OCI-LY7 (cell line): ENCODE measurements at regions not wholly inside any gene's neighbourhood (a gene's known extent, or its start where the extent isn't known, plus 50 kb on each side); places are given as distances from the start of the nearest gene placed in this dataset.

Source experiments
- BruUV-seq: library from RNA; stranded (reverse); fragments of 400-500 nt; replicated peaks from 2 replicates; lab custom pipeline; 2021; lab: Mats Ljungman, UMichigan
- CTCF ChIA-PET: fragments of 300-600 bp; sonication (Branson Sonifier 250); formaldehyde crosslinking; loops from one replicate; lab custom pipeline; 2022; ENCODE audit warnings: antibody characterized with exemption; ENCODE audit not compliant: unreplicated experiment; lab: Charles Lee
- POLR2A ChIA-PET: fragments of 300-600 bp; sonication (Branson Sonifier 250); formaldehyde crosslinking; loops from one replicate; lab custom pipeline; 2022; ENCODE audit warnings: antibody characterized with exemption; lab: Charles Lee
- DNase-seq: peaks from one replicate; pipeline ENCODE4 v3.0.0-alpha.2; 2015; ENCODE audit warnings: low spot score
- H2AFZ ChIP-seq: fragments of 200-600 bp; sonication (generic), shearing (Covaris generic); 2 replicates; pipeline ENCODE4 v1.6.1; 2014; ENCODE audit warnings: mild to moderate bottlenecking, antibody characterized with exemption, low read length, moderate library complexity
- H3K27ac ChIP-seq: fragments of 200-600 bp; sonication (generic); 2 replicates; pipeline ENCODE4 v1.5.1; 2014; ENCODE audit warnings: mixed run types, low read depth, mild to moderate bottlenecking, moderate library complexity, low read length, inconsistent platforms; ENCODE audit not compliant: poor library complexity, severe bottlenecking
- H3K36me3 ChIP-seq: fragments of 200-600 bp; sonication (generic); 2 replicates; pipeline ENCODE4 v1.6.1; 2014; ENCODE audit warnings: mild to moderate bottlenecking, antibody characterized with exemption, low read length, moderate library complexity, mixed read lengths; ENCODE audit not compliant: insufficient read depth
- H3K4me1 ChIP-seq: fragments of 200-600 bp; sonication (generic); 2 replicates; pipeline ENCODE4 v1.5.1; 2014; ENCODE audit warnings: mild to moderate bottlenecking, low read length; ENCODE audit not compliant: insufficient read depth, poor library complexity, severe bottlenecking
- H3K4me2 ChIP-seq: fragments of 200-600 bp; sonication (generic); 2 replicates; pipeline ENCODE4 v1.6.1; 2014; ENCODE audit warnings: mild to moderate bottlenecking, low read length
- H3K4me3 ChIP-seq: fragments of 200-600 bp; sonication (generic); 2 replicates; pipeline ENCODE4 v1.5.1; 2014; ENCODE audit warnings: mild to moderate bottlenecking, low read depth, low read length; ENCODE audit not compliant: poor library complexity, severe bottlenecking
- H3K79me2 ChIP-seq: fragments of 200-600 bp; sonication (generic); 2 replicates; pipeline ENCODE4 v1.6.1; 2016; ENCODE audit warnings: low read depth, mild to moderate bottlenecking, low read length, moderate library complexity, mixed read lengths; ENCODE audit not compliant: insufficient read depth
- H3K9me2 ChIP-seq: fragments of 200-600 bp; sonication (generic); 2 replicates; pipeline ENCODE4 v1.6.1; 2016; ENCODE audit warnings: mild to moderate bottlenecking, low read length, mixed read lengths; ENCODE audit not compliant: insufficient read depth
- H3K9me3 ChIP-seq: fragments of 200-600 bp; sonication (generic); 2 replicates; pipeline ENCODE4 v1.6.1; 2014; ENCODE audit warnings: mild to moderate bottlenecking, mixed run types, low read length, mixed read lengths
- H4K20me1 ChIP-seq: fragments of 200-600 bp; sonication (generic); 2 replicates; pipeline ENCODE4 v1.6.1; 2014; ENCODE audit warnings: mild to moderate bottlenecking, antibody characterized with exemption, low read length, moderate library complexity, mixed read lengths; ENCODE audit not compliant: insufficient read depth
- CTCF ChIP-seq: fragments of 200-600 bp; sonication (generic); conservative IDR thresholded peaks from 2 replicates; pipeline ENCODE4 v1.5.1; 2014; ENCODE audit warnings: mild to moderate bottlenecking, antibody characterized with exemption, low read length, moderate library complexity, mixed read lengths
- EZH2phosphoT487 ChIP-seq: fragments of 200-600 bp; sonication (generic); IDR thresholded peaks from 2 replicates; pipeline ENCODE4 v1.6.1; 2018; ENCODE audit warnings: low read depth, borderline replicate concordance, mild to moderate bottlenecking, mixed run types, antibody characterized with exemption, low read length, moderate library complexity, mixed read lengths
- intact Hi-C: fragments of 100-400 bp; cut with micrococcal nuclease; formaldehyde crosslinking; loops from one replicate; pipeline ENCODE4 v1.10.0; 2022; ENCODE audit not compliant: unreplicated experiment

DNA sequence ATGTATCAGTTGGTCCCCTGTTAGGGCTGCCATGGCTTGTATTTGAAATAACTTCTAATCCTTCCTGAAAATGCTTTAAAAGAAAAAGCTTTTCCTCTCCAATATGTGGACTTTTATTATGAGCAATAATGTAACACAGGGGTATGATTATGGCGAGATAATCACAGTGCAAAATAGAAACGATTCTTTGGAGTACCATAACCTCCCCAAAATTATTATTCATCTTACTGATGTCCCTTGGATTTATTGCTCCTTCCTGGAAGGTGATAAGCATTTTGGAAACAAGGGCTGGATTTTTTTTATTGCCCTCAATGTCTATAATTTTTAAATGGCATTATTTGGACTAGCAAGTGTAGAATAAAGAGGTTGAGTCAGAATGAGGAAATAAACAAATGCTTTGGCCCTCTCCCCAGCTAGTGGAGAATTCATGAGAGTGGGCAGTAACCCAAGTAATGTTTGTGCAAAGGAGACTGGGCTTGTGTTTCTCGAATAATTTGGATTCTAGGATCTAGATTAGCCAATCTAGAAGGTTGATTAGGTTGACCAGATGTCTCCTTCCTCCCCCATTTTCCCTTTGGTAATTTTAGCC, 403.9 kb upstream of the CELF2 start:
- ChIA-PET POLR2A (no interaction called here), CTCF (no interaction called here)
- Histone ChIP-seq H2AFZ (no peak overlapping the region), H3K9me3 (no peaks in the 10 kb centered on the region), H3K36me3 (no peaks in the 10 kb centered on the region), H3K4me3 (no peak overlapping the region), H3K79me2 (no peaks in the 10 kb centered on the region), H3K27ac (no peak overlapping the region), H3K9me2 (no peaks in the 10 kb centered on the region), H4K20me1 (no peaks in the 10 kb centered on the region), H3K4me1 (no peaks in the 10 kb centered on the region), H3K4me2 (no peak overlapping the region)
- DNase-seq = no peak
- intact Hi-C loops = no loop called here
- TF ChIP-seq EZH2phosphoT487 = no peak
- TF ChIP-seq CTCF = no peak
- BruUV-seq = no TSS peak

GRCh38 chr10:10617686-10618085, 400.0 kb upstream of the CELF2 start:
- TF ChIP-seq EZH2phosphoT487 (no peak), CTCF (no peak)
- no peak overlapping the region for H3K27ac ChIP-seq
- BruUV-seq = no TSS peak
- no peaks in the 10 kb centered on the region for H4K20me1 ChIP-seq
- no peak overlapping the region for H3K4me3 ChIP-seq
- no peaks in the 10 kb centered on the region for H3K9me3 ChIP-seq
- no peak overlapping the region for H3K4me2 ChIP-seq
- no peaks in the 10 kb centered on the region for H3K36me3 ChIP-seq
- ChIA-PET POLR2A (interaction anchor here (1.2 kb wide), 1 partner anchor 12 kb away, joined by 3 read pairs; no protein-coding TSS in a partner anchor), CTCF (no interaction called here)
- no peak for DNase-seq
- H3K9me2 ChIP-seq = no peaks in the 10 kb centered on the region
- no peak overlapping the region for H2AFZ ChIP-seq
- intact Hi-C loops = no loop called here
- H3K79me2 ChIP-seq = no peaks in the 10 kb centered on the region
- no peaks in the 10 kb centered on the region for H3K4me1 ChIP-seq

DNA sequence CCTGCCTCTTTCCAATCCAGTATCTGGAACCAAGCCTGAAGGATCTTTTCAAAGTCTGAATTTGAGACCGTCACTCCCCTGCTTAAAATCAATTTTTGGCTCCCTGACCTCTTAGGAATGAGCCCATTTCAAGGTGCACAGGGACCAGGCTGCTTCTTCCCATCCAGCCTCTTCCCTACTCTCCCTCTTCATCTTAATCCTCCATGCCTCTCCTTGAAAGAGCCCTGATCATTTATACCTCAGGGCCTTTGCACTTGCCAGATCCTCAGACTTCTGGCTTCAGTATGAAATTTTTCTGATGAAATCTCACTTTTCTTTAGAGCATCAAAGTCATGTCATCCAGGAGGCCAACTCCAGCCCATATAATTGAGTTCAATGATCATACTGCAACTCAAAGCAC, 399.5 kb upstream of the CELF2 start:
- no peak for DNase-seq
- no peak for TF ChIP-seq CTCF
- no peak for TF ChIP-seq EZH2phosphoT487
- CTCF ChIA-PET = no interaction called here
- H3K79me2 ChIP-seq = no peaks in the 10 kb centered on the region
- H4K20me1 ChIP-seq = no peaks in the 10 kb centered on the region
- no peak overlapping the region for H3K4me3 ChIP-seq
- H3K36me3 ChIP-seq = no peaks in the 10 kb centered on the region
- POLR2A ChIA-PET = interaction anchor here (1.2 kb wide), 1 partner anchor 11 kb away, joined by 3 read pairs; no protein-coding TSS in a partner anchor
- H3K27ac ChIP-seq = no peak overlapping the region
- no peak overlapping the region for H2AFZ ChIP-seq
- H3K4me1 ChIP-seq = no peaks in the 10 kb centered on the region
- H3K9me3 ChIP-seq = no peaks in the 10 kb centered on the region
- H3K4me2 ChIP-seq = no peak overlapping the region
- BruUV-seq = no TSS peak
- intact Hi-C loops = no loop called here
- no peaks in the 10 kb centered on the region for H3K9me2 ChIP-seq
